GM19351 (cell line): ENCODE measurements at regions not wholly inside any gene's neighbourhood (a gene's known extent, or its start where the extent isn't known, plus 50 kb on each side); places are given as distances from the start of the nearest gene placed in this dataset.
"Not testable (repeated sequence)": the region's sequence is repeated elsewhere in the genome, so short reads cannot be mapped to it uniquely, and the experiment has no call there.

Experiments
- ATAC-seq: cut with Tn5 transposase; IDR thresholded peaks from one replicate; pipeline ENCODE4 v1.9.1; 2021; ENCODE audit warnings: mild to moderate bottlenecking, moderate library complexity; ENCODE audit not compliant: unreplicated experiment

- ATAC-seq = no peak
Measured at GRCh38 chr9:30771760-30772159, 1612.7 kb upstream of the ACO1 start.

GRCh38 chr9:30773427-30773826 lies 1611.0 kb upstream of the ACO1 start:
- ATAC-seq = no peak

GRCh38 chr9:30774326-30774725 lies 1610.1 kb upstream of the ACO1 start:
- no peak for ATAC-seq

DNA sequence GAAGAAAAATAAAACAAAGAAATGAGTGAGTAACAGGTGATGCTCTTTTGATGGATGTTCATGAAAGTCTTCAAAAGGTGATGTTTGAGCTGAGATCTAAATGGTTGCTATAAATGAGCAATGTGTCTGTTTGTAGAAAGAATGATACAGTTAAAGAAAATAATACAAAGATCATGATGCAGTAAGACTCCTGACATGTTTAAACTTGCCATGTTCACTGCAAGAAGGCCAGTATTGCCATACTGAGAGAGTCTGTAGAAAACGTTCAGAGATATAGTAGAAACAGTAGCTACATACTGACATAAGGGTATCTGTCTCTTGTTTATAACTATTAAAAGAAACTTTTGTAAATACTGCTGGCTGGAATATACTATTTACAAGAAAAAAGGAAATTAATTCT lies 1609.2 kb upstream of the ACO1 start:
- ATAC-seq = no peak

DNA sequence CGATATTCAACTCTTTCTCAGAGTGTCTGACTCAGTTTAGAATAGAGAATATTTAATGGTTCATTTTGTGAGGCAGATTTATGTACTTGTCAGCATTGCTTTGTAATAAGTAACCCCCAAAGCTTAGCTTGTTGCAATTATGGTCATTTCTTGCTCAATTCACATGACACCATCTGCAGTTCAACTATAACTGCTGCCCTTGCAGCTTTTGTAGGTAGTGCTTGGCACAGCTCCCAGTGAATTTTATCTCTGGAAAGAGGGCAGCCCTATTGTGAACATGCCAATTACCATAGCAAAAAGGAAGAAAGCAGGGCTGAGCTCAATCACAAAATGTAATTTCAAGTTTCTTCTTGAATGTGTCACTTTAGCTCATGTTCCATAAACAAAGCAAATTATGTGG lies 1587.7 kb upstream of the ACO1 start:
- ATAC-seq = no peak

DNA sequence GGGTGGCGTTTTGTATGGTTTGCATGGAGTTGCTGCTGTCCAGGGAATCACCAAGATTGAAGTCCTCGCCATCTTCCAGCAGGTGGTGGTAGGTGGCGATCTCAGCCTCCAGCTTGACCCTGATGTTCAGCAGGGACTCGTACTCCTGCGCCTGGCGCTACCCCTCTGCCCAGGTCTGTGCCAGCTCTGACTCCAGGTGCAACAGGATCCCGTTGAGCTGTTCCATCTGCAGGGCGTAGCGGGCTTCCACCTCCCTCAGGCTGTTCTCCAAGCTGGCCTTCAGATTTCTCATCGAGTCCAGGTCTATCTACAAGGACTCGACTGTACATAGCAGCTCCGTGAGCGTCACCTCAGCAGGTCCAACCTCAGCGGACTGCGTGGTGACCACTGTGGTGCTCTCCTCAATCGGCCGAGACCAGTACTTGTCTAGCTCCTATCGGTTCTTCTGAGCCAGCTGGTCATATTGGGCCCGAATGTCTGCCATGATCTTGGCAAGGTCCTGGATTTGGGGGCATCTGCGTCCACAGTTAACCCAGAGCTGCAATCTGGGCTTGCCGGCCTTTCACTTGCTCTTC lies 1584.8 kb upstream of the ACO1 start:
- no peak for ATAC-seq

DNA sequence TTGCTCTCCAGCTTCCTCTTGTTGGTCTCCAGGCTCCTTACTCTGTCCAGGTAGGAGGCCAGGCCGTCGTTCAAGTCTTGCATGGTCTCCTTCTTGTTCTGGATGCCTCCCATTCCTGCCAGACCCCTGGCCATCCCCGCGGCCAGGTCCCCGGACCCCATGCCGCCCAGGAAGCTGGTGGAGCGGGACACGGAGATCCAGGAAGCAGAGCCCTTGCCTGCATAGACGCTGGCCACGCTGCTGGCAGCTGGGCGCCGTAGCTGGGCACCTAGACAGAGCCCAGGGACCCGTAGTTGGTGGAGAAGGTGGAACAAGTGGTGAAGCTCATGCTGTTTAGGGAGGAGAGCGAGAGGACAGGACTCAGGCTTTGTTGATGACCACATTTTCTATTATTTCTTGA lies 1584.0 kb upstream of the ACO1 start:
- ATAC-seq = no peak

DNA sequence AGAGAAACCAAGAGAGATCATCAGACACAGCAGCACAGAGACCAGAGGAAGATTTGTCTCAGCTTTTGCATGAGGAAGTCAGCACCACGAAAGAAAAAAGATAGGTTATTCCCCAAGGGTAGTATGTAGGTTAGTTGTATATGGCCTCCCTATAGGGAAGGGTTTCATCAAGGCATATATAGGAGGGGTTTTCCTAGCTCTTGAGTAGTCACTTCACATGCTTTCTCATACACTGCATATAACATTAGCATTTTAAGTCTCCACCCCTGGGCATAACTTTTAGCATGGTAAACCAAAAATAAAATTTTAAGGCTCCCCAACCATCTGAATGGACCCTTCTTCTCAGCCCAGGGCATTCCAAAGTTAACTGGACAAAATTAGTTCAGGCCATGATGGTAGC lies 1571.6 kb upstream of the ACO1 start:
- ATAC-seq = no peak

- ATAC-seq = no peak
Measured at GRCh38 chr9:30815585-30815984, 1568.9 kb upstream of the ACO1 start.

DNA sequence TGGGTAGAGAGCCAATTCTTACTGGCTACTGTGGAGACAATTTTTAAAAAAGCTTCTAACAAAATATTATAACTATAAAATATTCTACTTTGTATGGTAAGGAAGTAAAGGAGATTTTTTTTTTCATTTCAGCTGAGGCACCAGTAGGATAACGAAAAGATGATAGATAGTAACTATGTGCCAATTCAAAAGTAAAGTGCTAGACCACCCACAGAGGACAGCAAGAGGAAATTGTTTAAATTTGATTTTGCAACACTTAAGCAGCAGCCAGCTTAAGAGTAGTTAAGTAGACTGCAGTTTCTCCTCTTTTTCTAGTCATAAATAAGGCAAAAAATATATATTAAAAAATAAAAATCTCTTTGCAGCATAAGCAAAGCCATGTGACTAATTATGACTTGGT lies 1539.3 kb upstream of the ACO1 start:
- ATAC-seq = no peak

DNA sequence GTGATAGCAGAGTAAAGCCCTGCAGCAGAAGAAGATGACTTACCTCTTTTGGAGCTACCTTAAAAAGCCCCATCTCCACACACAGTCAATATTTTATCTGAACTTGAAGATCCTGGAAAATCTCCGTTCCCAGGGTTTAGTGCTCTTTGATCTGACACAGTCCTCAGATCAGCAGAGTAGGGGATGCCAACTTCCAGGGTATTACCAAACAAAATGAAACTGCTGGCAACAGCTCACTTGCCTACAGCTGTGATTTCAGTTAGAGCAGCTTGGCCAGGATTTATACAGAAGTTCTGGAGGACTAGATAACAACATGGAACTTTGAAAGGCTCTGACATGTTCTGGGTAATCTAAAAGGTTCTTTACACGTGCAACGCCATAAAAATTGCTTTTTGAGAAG lies 1537.8 kb upstream of the ACO1 start:
- ATAC-seq = no peak

- ATAC-seq = no peak
Measured at GRCh38 chr9:30851600-30851999, 1532.8 kb upstream of the ACO1 start.

DNA sequence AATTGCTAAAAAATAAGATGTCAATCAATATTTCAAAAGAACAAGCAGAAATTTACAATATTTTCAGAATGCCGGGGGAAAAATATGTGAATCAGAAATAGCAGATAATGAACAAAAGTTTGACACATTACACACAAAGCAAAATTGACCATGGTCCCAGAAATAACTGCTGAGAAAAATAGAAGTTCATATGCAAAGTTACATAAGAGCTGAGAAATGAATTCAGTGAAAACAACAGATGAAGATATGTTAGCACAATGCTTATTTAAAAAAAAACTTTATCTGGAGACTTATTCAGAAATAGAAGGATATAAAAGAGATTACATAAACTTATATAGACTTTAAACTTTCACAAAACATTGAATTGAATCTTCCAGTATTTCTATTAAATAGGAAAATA lies 1483.7 kb upstream of the ACO1 start:
- no peak for ATAC-seq

GRCh38 chr9:30913331-30913730 lies 1471.1 kb upstream of the ACO1 start:
- ATAC-seq = no peak

DNA sequence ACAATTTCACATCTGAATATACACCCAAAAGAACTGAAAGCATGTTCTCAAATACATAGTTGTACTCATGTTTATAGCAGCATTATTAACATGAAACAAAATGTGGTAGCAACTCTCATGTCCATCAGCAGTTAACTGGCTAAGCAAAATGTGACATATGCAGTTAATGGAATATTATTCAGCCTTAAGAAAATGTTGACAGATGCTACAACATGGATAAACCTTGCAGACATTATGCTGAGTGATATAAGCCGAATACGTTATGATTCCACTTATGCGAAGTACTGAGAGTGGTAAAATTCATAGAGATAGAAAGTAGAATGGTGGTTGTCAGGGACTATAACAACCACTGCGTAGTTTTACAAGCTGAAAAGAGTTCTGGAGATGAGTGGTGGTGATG lies 1469.0 kb upstream of the ACO1 start:
- ATAC-seq = no peak

- no peak for ATAC-seq
Measured at GRCh38 chr9:30925126-30925525, 1459.3 kb upstream of the ACO1 start.

DNA sequence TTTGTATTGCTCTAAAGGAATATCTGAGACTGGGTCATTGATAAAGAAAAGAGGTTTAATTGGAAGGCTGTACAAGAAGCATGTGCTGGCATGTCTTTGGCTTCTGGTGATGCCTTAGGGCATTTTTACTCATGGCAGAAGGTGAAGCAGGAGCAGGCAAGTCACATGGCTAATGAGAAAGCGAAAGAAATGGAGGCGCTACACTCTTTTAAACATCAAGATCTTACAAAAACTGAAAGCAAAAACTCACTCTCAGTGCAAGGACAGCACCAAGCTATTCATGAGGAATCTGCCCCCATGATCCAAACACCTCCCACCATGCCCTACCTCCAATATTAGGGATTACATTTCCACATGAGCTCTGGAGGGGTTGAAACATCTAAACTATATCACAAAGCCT lies 1458.8 kb upstream of the ACO1 start:
- no peak for ATAC-seq

GRCh38 chr9:30928045-30928444 lies 1456.4 kb upstream of the ACO1 start:
- no peak for ATAC-seq

GRCh38 chr9:30932226-30932625 lies 1452.2 kb upstream of the ACO1 start:
- no peak for ATAC-seq

DNA sequence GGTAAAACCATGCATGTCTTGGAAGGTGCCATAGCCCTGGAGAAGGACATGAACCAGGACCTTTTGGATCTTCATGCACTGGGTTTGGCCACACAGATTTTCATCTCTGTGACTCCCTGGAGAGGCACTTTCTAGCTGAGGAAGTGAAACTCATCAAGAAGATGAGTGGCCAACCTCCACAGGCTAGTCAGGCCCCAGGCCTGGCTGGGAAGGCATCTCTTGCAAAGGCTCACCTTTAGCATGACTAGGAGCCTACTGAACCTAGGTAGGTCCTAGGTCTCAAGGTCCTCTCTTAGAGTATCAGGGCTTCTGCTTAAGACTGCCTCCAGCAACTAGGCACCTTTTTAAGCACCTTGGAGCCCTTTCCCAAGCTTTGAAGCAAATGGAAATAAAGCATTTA lies 1448.7 kb upstream of the ACO1 start:
- peak; percentile 49 for ATAC-seq

- no peak for ATAC-seq
Measured at GRCh38 chr9:30937106-30937505, 1447.3 kb upstream of the ACO1 start.

GRCh38 chr9:30942852-30943251 lies 1441.6 kb upstream of the ACO1 start:
- not testable (repeated sequence) for ATAC-seq

GRCh38 chr9:30943446-30944224 lies 1440.8 kb upstream of the ACO1 start:
- no peak for ATAC-seq
